Cardiac fibroblast (primary cell): ENCODE measurements at regions not wholly inside any gene's neighbourhood (a gene's known extent, or its start where the extent isn't known, plus 50 kb on each side); places are given as distances from the start of the nearest gene placed in this dataset.

Experiments
- DNase-seq, 2 donors: peaks; one replicate each; pipeline versions ENCODE4 v3.0.0 to v3.0.0-alpha.2; 2010; ENCODE audit warnings: low read depth in 2 of 2
- H3K4me3 ChIP-seq, 2 donors: replicated peaks in 1 of 2; 1 replicate in 1 of 2; 2 replicates in 1 of 2; pipeline ENCODE4 v1.5.1; 2011; ENCODE audit warnings: low read depth in 2 of 2, low read length in 2 of 2, mild to moderate bottlenecking in 2 of 2, moderate library complexity in 1 of 2
- CTCF ChIP-seq: IDR thresholded peaks from one replicate; pipeline ENCODE4 v1.5.1; 2011; ENCODE audit warnings: low read depth, mild to moderate bottlenecking, low read length, inconsistent platforms

GRCh38 chr18:70453058-70453775 is 164.4 kb downstream of the SOCS6 start:
- TF ChIP-seq CTCF = no peak
- H3K4me3 ChIP-seq = no peak overlapping the region
- DNase-seq = peak; percentile 16 to 68

- no peak for TF ChIP-seq CTCF
- no peak for DNase-seq
- no peak overlapping the region for H3K4me3 ChIP-seq
Measured at GRCh38 chr18:70452501-70452900, 163.7 kb downstream of the SOCS6 start.

- peak; percentile 41 for TF ChIP-seq CTCF
- DNase-seq = peak; percentile 48 to 59
- no peak overlapping the region for H3K4me3 ChIP-seq
Measured at GRCh38 chr18:70450426-70451253, 161.8 kb downstream of the SOCS6 start.

GRCh38 chr18:70448588-70448987 is 159.7 kb downstream of the SOCS6 start:
- no peak for TF ChIP-seq CTCF
- no peak overlapping the region for H3K4me3 ChIP-seq
- DNase-seq = no peak

- H3K4me3 ChIP-seq = no peak overlapping the region
- no peak for DNase-seq
- TF ChIP-seq CTCF = no peak
Measured at GRCh38 chr18:70446063-70446462, 157.2 kb downstream of the SOCS6 start.

- no peak for TF ChIP-seq CTCF
- no peak overlapping the region for H3K4me3 ChIP-seq
- no peak for DNase-seq
Measured at GRCh38 chr18:70442933-70443332, 154.1 kb downstream of the SOCS6 start.
